ENCODE measurements at regions not wholly inside any gene's neighbourhood (a gene's known extent, or its start where the extent isn't known, plus 50 kb on each side); places are given as distances from the start of the nearest gene placed in this dataset.

GRCh38 chr2:14182227-14182946, 450.1 kb upstream of the LRATD1 start:
- intact Hi-C loops (cut with micrococcal nuclease) = no loop called here
- no peak for DNase-seq
- no peaks in the 10 kb centered on the region for H3K4me1 Mint-ChIP-seq (ENCODE audit: low read depth)
- H3K4me3 Mint-ChIP-seq = no peak overlapping the region
- CTCF ChIA-PET = no interaction called here
- peaks cover 3% of the 10 kb centered on the region for H3K9me3 Mint-ChIP-seq
- H3K36me3 Mint-ChIP-seq (ENCODE audit: low read depth) = no peaks in the 10 kb centered on the region
- H3K27me3 Mint-ChIP-seq (ENCODE audit: low read depth) = no peaks in the 10 kb centered on the region
- H3K27ac Mint-ChIP-seq = no peak overlapping the region

- H3K36me3 Mint-ChIP-seq (ENCODE audit: low read depth) = no peaks in the 10 kb centered on the region
- no peak overlapping the region for H3K27ac Mint-ChIP-seq
- H3K9me3 Mint-ChIP-seq = peaks cover 1% of the 10 kb centered on the region
- intact Hi-C loops (cut with micrococcal nuclease) = no loop called here
- no peaks in the 10 kb centered on the region for H3K4me1 Mint-ChIP-seq (ENCODE audit: low read depth)
- H3K4me3 Mint-ChIP-seq = no peak overlapping the region
- DNase-seq = no peak
- no peaks in the 10 kb centered on the region for H3K27me3 Mint-ChIP-seq (ENCODE audit: low read depth)
- CTCF ChIA-PET = interaction anchor here (0.6 kb wide), 1 partner anchor 306 kb away, joined by 3 read pairs; no protein-coding TSS in a partner anchor
Measured at GRCh38 chr2:14185906-14186305, 446.6 kb upstream of the LRATD1 start.

DNA sequence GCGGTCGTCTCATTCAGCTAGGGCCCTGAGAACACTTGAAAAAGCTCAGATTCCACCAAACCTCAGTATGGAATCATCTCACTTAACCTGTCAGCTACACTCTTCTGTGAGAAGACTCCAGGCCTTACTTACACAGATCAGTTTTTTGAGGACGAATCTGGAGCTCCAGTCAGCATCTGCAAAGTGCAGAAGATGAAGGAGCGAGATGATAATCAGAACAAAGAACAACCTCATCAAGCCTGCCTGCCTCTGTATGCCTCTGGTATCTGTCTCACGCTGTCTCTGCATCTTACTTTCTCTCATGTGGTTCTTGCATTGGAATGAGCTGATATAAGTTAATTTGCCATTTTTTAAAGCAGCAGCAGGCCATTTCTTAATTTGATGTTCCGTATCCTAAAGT, 444.1 kb upstream of the LRATD1 start:
- no peak overlapping the region for H3K4me3 Mint-ChIP-seq
- H3K27ac Mint-ChIP-seq = no peak overlapping the region
- no peaks in the 10 kb centered on the region for H3K4me1 Mint-ChIP-seq (ENCODE audit: low read depth)
- DNase-seq = no peak
- H3K9me3 Mint-ChIP-seq = peaks cover under 1% of the 10 kb centered on the region
- intact Hi-C loops (cut with micrococcal nuclease) = no loop called here
- no peaks in the 10 kb centered on the region for H3K27me3 Mint-ChIP-seq (ENCODE audit: low read depth)
- CTCF ChIA-PET = no interaction called here
- H3K36me3 Mint-ChIP-seq (ENCODE audit: low read depth) = no peaks in the 10 kb centered on the region

DNA sequence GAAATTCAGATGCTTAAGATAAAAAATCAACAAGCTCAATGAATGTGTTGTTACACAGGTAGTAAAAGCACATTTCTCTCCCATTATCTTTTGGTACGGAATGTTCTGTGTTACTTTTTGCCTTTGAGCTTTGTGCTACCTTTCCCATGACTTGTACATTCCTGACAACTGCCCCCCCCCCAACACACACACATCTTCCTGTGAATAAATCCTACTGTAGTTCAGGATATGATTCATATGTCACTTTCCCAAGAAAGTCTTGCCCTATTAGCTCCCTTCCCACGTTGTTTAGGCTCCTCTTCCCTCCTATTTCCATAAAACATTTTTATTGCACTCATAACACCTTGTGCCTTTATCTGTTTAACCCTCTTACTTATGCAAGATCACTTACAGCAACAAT, 442.6 kb upstream of the LRATD1 start:
- no peak for DNase-seq
- intact Hi-C loops (cut with micrococcal nuclease) = no loop called here
- Mint-ChIP-seq H3K27me3 (ENCODE audit: low read depth) (no peaks in the 10 kb centered on the region), H3K4me1 (ENCODE audit: low read depth) (no peaks in the 10 kb centered on the region), H3K36me3 (ENCODE audit: low read depth) (no peaks in the 10 kb centered on the region), H3K9me3 (no peaks in the 10 kb centered on the region), H3K4me3 (no peak overlapping the region), H3K27ac (no peak overlapping the region)
- CTCF ChIA-PET = no interaction called here

- CTCF ChIA-PET = no interaction called here
- no peak overlapping the region for H3K4me3 Mint-ChIP-seq
- H3K4me1 Mint-ChIP-seq (ENCODE audit: low read depth) = no peaks in the 10 kb centered on the region
- H3K27ac Mint-ChIP-seq = no peak overlapping the region
- no peak for DNase-seq
- H3K36me3 Mint-ChIP-seq (ENCODE audit: low read depth) = no peaks in the 10 kb centered on the region
- no peaks in the 10 kb centered on the region for H3K27me3 Mint-ChIP-seq (ENCODE audit: low read depth)
- H3K9me3 Mint-ChIP-seq = peaks cover 1% of the 10 kb centered on the region
- intact Hi-C loops (cut with micrococcal nuclease) = no loop called here
Measured at GRCh38 chr2:14194233-14194632, 438.3 kb upstream of the LRATD1 start.

DNA sequence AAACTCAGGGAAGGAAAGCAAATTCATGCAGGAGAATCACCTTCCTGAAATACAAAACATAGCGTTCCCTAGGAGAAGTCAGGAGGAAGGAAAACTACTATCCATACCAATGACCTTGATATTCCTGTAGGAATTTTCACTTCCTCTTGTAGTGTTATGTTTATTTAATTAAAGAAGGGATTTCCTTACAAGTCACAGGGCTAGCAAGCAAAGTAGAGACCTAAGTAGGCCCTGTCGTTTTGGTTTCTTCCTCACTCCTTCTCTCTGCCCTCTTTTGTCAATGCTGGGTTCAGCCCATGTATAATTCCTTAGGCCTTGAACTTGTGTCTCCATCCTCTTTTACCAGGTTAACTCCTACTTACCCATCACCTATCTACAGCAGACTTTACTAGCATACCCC, 435.2 kb upstream of the LRATD1 start:
- Mint-ChIP-seq H3K36me3 (ENCODE audit: low read depth) (no peaks in the 10 kb centered on the region), H3K9me3 (peaks cover 6% of the 10 kb centered on the region), H3K27ac (no peak overlapping the region), H3K4me3 (no peak overlapping the region), H3K27me3 (ENCODE audit: low read depth) (no peaks in the 10 kb centered on the region), H3K4me1 (ENCODE audit: low read depth) (no peaks in the 10 kb centered on the region)
- DNase-seq = no peak
- intact Hi-C loops (cut with micrococcal nuclease) = no loop called here
- CTCF ChIA-PET = no interaction called here

GRCh38 chr2:14199040-14199439, 433.5 kb upstream of the LRATD1 start:
- no peak for DNase-seq
- Mint-ChIP-seq H3K4me1 (ENCODE audit: low read depth) (no peaks in the 10 kb centered on the region), H3K27me3 (ENCODE audit: low read depth) (no peaks in the 10 kb centered on the region), H3K4me3 (no peak overlapping the region), H3K27ac (no peak overlapping the region), H3K36me3 (ENCODE audit: low read depth) (no peaks in the 10 kb centered on the region), H3K9me3 (peaks cover 6% of the 10 kb centered on the region)
- intact Hi-C loops (cut with micrococcal nuclease) = no loop called here
- CTCF ChIA-PET = no interaction called here

- Mint-ChIP-seq H3K36me3 (ENCODE audit: low read depth) (no peaks in the 10 kb centered on the region), H3K9me3 (peaks cover 6% of the 10 kb centered on the region), H3K27ac (no peak overlapping the region), H3K4me1 (ENCODE audit: low read depth) (no peaks in the 10 kb centered on the region), H3K27me3 (ENCODE audit: low read depth) (no peaks in the 10 kb centered on the region), H3K4me3 (no peak overlapping the region)
- CTCF ChIA-PET = no interaction called here
- intact Hi-C loops (cut with micrococcal nuclease) = no loop called here
- no peak for DNase-seq
Measured at GRCh38 chr2:14219306-14219705, 413.2 kb upstream of the LRATD1 start.

- Mint-ChIP-seq H3K36me3 (ENCODE audit: low read depth) (no peaks in the 10 kb centered on the region), H3K4me1 (ENCODE audit: low read depth) (no peaks in the 10 kb centered on the region), H3K4me3 (no peak overlapping the region), H3K27ac (no peak overlapping the region), H3K27me3 (ENCODE audit: low read depth) (no peaks in the 10 kb centered on the region), H3K9me3 (peaks cover 6% of the 10 kb centered on the region)
- intact Hi-C loops (cut with micrococcal nuclease) = no loop called here
- no peak for DNase-seq
- CTCF ChIA-PET = no interaction called here
Measured at GRCh38 chr2:14220101-14220500, 412.4 kb upstream of the LRATD1 start.

GRCh38 chr2:14221466-14221865, 411.1 kb upstream of the LRATD1 start:
- no peaks in the 10 kb centered on the region for H3K36me3 Mint-ChIP-seq (ENCODE audit: low read depth)
- no peak overlapping the region for H3K27ac Mint-ChIP-seq
- peaks cover 6% of the 10 kb centered on the region for H3K9me3 Mint-ChIP-seq
- CTCF ChIA-PET = no interaction called here
- intact Hi-C loops (cut with micrococcal nuclease) = no loop called here
- H3K27me3 Mint-ChIP-seq (ENCODE audit: low read depth) = no peaks in the 10 kb centered on the region
- H3K4me3 Mint-ChIP-seq = no peak overlapping the region
- DNase-seq = no peak
- H3K4me1 Mint-ChIP-seq (ENCODE audit: low read depth) = no peaks in the 10 kb centered on the region

- Mint-ChIP-seq H3K27me3 (ENCODE audit: low read depth) (no peaks in the 10 kb centered on the region), H3K9me3 (peaks cover 8% of the 10 kb centered on the region), H3K4me3 (no peak overlapping the region), H3K27ac (no peak overlapping the region), H3K36me3 (ENCODE audit: low read depth) (no peaks in the 10 kb centered on the region), H3K4me1 (ENCODE audit: low read depth) (no peaks in the 10 kb centered on the region)
- DNase-seq = no peak
- intact Hi-C loops (cut with micrococcal nuclease) = no loop called here
- CTCF ChIA-PET = interaction anchor here (1.0 kb wide), 1 partner anchor 9 kb away, joined by 3 read pairs; no protein-coding TSS in a partner anchor
Measured at GRCh38 chr2:14223576-14223975, 408.9 kb upstream of the LRATD1 start.

GRCh38 chr2:14231391-14231898, 401.1 kb upstream of the LRATD1 start:
- no peaks in the 10 kb centered on the region for H3K27me3 Mint-ChIP-seq (ENCODE audit: low read depth)
- no peak overlapping the region for H3K27ac Mint-ChIP-seq
- H3K36me3 Mint-ChIP-seq (ENCODE audit: low read depth) = no peaks in the 10 kb centered on the region
- CTCF ChIA-PET = no interaction called here
- no peaks in the 10 kb centered on the region for H3K4me1 Mint-ChIP-seq (ENCODE audit: low read depth)
- H3K9me3 Mint-ChIP-seq = peaks cover 2% of the 10 kb centered on the region
- intact Hi-C loops (cut with micrococcal nuclease) = no loop called here
- no peak for DNase-seq
- no peak overlapping the region for H3K4me3 Mint-ChIP-seq

DNA sequence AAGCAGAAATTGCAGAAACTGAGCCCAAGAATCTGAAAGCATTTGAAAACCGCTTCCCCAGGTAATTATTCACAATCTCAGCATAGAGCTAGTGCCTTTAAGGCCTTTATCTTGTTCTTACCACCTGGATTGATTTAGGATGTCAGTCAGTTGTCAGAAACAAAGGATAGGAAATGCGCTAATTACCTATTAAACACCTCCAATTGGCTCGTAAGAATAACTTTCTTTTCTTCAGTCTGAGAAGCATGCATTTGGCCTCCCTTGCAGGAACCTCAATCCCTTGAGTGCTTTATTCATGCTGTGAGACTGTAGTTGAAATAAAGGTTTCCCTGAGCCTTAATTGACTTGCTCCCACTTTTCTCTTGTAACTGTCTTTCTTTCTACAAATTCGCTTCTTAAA, 400.3 kb upstream of the LRATD1 start:
- no peaks in the 10 kb centered on the region for H3K27me3 Mint-ChIP-seq (ENCODE audit: low read depth)
- CTCF ChIA-PET = no interaction called here
- DNase-seq = no peak
- H3K9me3 Mint-ChIP-seq = no peaks in the 10 kb centered on the region
- no peaks in the 10 kb centered on the region for H3K4me1 Mint-ChIP-seq (ENCODE audit: low read depth)
- no peak overlapping the region for H3K27ac Mint-ChIP-seq
- intact Hi-C loops (cut with micrococcal nuclease) = no loop called here
- no peak overlapping the region for H3K4me3 Mint-ChIP-seq
- H3K36me3 Mint-ChIP-seq (ENCODE audit: low read depth) = no peaks in the 10 kb centered on the region

Data from activated naive CD4-positive, alpha-beta T cell treated with anti-CD3 and anti-CD28 coated beads for 36 hours (primary cell).